ENCODE measurements at regions not wholly inside any gene's neighbourhood (a gene's known extent, or its start where the extent isn't known, plus 50 kb on each side); places are given as distances from the start of the nearest gene placed in this dataset.
"Not testable (repeated sequence)": the region's sequence is repeated elsewhere in the genome, so short reads cannot be mapped to it uniquely, and the experiment has no call there.

- Histone ChIP-seq H3K4me1 (ENCODE audit: insufficient read depth, low read length) (no peaks in the 10 kb centered on the region), H3K4me3 (ENCODE audit: low read length) (no peak overlapping the region), H3K27ac (ENCODE audit: low read depth, low read length) (no peak overlapping the region), H3K36me3 (ENCODE audit: insufficient read depth, low read length) (no peaks in the 10 kb centered on the region), H3K27me3 (ENCODE audit: insufficient read depth, low read length) (no peaks in the 10 kb centered on the region), H3K9me3 (ENCODE audit: insufficient read depth, low read depth, low read length) (peaks cover 23% of the 10 kb centered on the region), H3K9ac (ENCODE audit: low read depth, low read length) (no peak overlapping the region)
- WGBS, result 96% methylated on average over 6 of the region's 6 CpGs
Observed at GRCh38 chr2:125224188-125224587, 1199.1 kb downstream of the CNTNAP5 start.

- Histone ChIP-seq H3K36me3 (ENCODE audit: insufficient read depth, low read length) (no peaks in the 10 kb centered on the region), H3K4me3 (ENCODE audit: low read length) (no peak overlapping the region), H3K9me3 (ENCODE audit: insufficient read depth, low read depth, low read length) (peaks cover 23% of the 10 kb centered on the region), H3K9ac (ENCODE audit: low read depth, low read length) (no peak overlapping the region), H3K27me3 (ENCODE audit: insufficient read depth, low read length) (no peaks in the 10 kb centered on the region), H3K27ac (ENCODE audit: low read depth, low read length) (no peak overlapping the region), H3K4me1 (ENCODE audit: insufficient read depth, low read length) (no peaks in the 10 kb centered on the region)
- WGBS, result 92% methylated on average over 3 of the region's 3 CpGs
Observed at GRCh38 chr2:125224830-125225229, 1199.7 kb downstream of the CNTNAP5 start.

GRCh38 chr2:125227843-125228392, 1202.8 kb downstream of the CNTNAP5 start:
- Histone ChIP-seq H3K4me3 (ENCODE audit: low read length) (no peak overlapping the region), H3K9ac (ENCODE audit: low read depth, low read length) (no peak overlapping the region), H3K9me3 (ENCODE audit: insufficient read depth, low read depth, low read length) (peaks cover 3% of the 10 kb centered on the region; the same call in 1 of the 2 replicates), H3K36me3 (ENCODE audit: insufficient read depth, low read length) (no peaks in the 10 kb centered on the region), H3K27me3 (ENCODE audit: insufficient read depth, low read length) (no peaks in the 10 kb centered on the region), H3K27ac (ENCODE audit: low read depth, low read length) (no peak overlapping the region), H3K4me1 (ENCODE audit: insufficient read depth, low read length) (no peaks in the 10 kb centered on the region)
- 94% methylated on average over 1 of the region's 2 CpGs for WGBS

DNA sequence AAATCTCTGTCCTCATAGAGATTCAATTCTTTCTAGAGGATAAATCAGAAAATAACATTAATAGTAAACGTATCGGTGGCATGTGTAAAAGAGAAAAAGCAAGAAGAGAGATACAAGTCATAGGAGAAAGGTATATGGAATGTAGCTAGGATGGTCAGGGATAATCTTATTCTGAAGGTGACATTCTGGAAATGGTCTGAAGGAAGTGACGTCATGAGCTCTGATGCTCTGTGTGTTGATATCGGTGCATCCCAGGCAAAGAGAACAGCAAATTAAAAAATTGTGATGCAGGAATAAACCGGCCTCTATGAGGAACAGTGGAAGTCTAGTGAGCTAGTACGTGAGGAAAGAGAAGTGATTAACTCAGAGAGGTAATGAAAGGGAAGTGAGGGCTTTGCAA, 1215.8 kb downstream of the CNTNAP5 start:
- H3K27me3 ChIP-seq (ENCODE audit: insufficient read depth, low read length), result no peaks in the 10 kb centered on the region
- H3K9ac ChIP-seq (ENCODE audit: low read depth, low read length), result no peak overlapping the region
- no peak overlapping the region for H3K27ac ChIP-seq (ENCODE audit: low read depth, low read length)
- no peak overlapping the region for H3K4me3 ChIP-seq (ENCODE audit: low read length)
- no peaks in the 10 kb centered on the region for H3K4me1 ChIP-seq (ENCODE audit: insufficient read depth, low read length)
- H3K9me3 ChIP-seq (ENCODE audit: insufficient read depth, low read depth, low read length), result no peaks in the 10 kb centered on the region
- H3K36me3 ChIP-seq (ENCODE audit: insufficient read depth, low read length), result no peaks in the 10 kb centered on the region
- 94% methylated on average over 6 of the region's 6 CpGs for WGBS

DNA sequence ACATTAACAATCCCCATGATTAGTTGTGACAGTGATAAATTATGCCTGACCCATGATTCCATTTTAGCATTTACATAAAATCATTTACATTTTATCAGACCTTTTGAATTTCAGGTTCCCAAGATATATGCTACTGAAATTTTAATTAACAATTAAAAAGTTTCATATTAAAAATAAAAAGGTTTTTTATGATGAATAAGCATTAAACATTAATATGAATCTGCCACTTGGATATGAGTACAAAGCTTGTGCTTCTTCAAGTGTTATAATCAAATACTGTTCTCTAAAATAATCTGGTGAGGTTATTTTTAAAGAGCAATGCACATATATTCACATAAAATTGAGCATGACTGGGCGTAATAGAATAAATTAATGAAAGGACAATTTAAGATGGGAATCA, 1218.0 kb downstream of the CNTNAP5 start:
- no peaks in the 10 kb centered on the region for H3K9me3 ChIP-seq (ENCODE audit: insufficient read depth, low read depth, low read length)
- no peak overlapping the region for H3K27ac ChIP-seq (ENCODE audit: low read depth, low read length)
- H3K9ac ChIP-seq (ENCODE audit: low read depth, low read length), result no peak overlapping the region
- no peaks in the 10 kb centered on the region for H3K4me1 ChIP-seq (ENCODE audit: insufficient read depth, low read length)
- no peaks in the 10 kb centered on the region for H3K27me3 ChIP-seq (ENCODE audit: insufficient read depth, low read length)
- WGBS, result no CpG with 5 or more reads among the region's 1 CpG
- no peak overlapping the region for H3K4me3 ChIP-seq (ENCODE audit: low read length)
- H3K36me3 ChIP-seq (ENCODE audit: insufficient read depth, low read length), result no peaks in the 10 kb centered on the region

- WGBS, result 98% methylated on average over 6 of the region's 6 CpGs
- Histone ChIP-seq H3K9ac (ENCODE audit: low read depth, low read length) (no peak overlapping the region), H3K27me3 (ENCODE audit: insufficient read depth, low read length) (no peaks in the 10 kb centered on the region), H3K27ac (ENCODE audit: low read depth, low read length) (no peak overlapping the region), H3K36me3 (ENCODE audit: insufficient read depth, low read length) (no peaks in the 10 kb centered on the region), H3K4me3 (ENCODE audit: low read length) (no peak overlapping the region), H3K9me3 (ENCODE audit: insufficient read depth, low read depth, low read length) (no peaks in the 10 kb centered on the region), H3K4me1 (ENCODE audit: insufficient read depth, low read length) (no peaks in the 10 kb centered on the region)
Observed at GRCh38 chr2:125254010-125254409, 1228.9 kb downstream of the CNTNAP5 start.

GRCh38 chr2:125259451-125259850, 1234.4 kb downstream of the CNTNAP5 start:
- 85% methylated on average over 6 of the region's 6 CpGs for WGBS
- H3K9me3 ChIP-seq (ENCODE audit: insufficient read depth, low read depth, low read length), result no peaks in the 10 kb centered on the region
- no peak overlapping the region for H3K9ac ChIP-seq (ENCODE audit: low read depth, low read length)
- no peak overlapping the region for H3K4me3 ChIP-seq (ENCODE audit: low read length)
- no peaks in the 10 kb centered on the region for H3K27me3 ChIP-seq (ENCODE audit: insufficient read depth, low read length)
- H3K4me1 ChIP-seq (ENCODE audit: insufficient read depth, low read length), result no peaks in the 10 kb centered on the region
- no peak overlapping the region for H3K27ac ChIP-seq (ENCODE audit: low read depth, low read length)
- no peaks in the 10 kb centered on the region for H3K36me3 ChIP-seq (ENCODE audit: insufficient read depth, low read length)

DNA sequence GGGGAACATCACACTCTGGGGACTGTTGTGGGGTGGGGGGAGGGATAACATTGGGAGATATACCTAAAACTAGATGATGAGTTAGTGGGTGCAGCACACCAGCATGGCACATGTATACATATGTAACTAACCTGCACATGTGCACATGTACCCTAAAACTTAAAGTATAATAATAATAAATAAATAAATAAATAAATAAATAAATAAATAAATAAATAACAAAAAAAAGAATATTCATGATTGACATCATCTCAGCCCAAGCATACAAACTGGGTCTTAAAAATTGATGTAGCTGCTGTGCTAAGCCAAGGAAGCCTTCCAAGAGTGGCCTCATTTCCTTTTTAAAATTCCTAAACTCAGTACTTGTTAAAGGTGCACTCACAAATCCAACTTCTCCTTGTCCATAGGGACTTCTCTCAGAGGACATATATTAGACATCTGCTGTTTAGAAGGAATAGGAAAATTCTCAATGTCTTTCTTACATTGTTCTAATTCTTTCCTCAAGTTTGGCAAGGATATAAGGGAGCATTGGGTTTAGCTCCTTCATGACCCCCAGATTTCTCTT, 1235.4 kb downstream of the CNTNAP5 start:
- not testable (repeated sequence) for H3K4me3 ChIP-seq (ENCODE audit: low read length); H3K36me3 ChIP-seq (ENCODE audit: insufficient read depth, low read length); H3K9me3 ChIP-seq (ENCODE audit: insufficient read depth, low read depth, low read length); H3K9ac ChIP-seq (ENCODE audit: low read depth, low read length); H3K4me1 ChIP-seq (ENCODE audit: insufficient read depth, low read length); H3K27me3 ChIP-seq (ENCODE audit: insufficient read depth, low read length); H3K27ac ChIP-seq (ENCODE audit: low read depth, low read length)

DNA sequence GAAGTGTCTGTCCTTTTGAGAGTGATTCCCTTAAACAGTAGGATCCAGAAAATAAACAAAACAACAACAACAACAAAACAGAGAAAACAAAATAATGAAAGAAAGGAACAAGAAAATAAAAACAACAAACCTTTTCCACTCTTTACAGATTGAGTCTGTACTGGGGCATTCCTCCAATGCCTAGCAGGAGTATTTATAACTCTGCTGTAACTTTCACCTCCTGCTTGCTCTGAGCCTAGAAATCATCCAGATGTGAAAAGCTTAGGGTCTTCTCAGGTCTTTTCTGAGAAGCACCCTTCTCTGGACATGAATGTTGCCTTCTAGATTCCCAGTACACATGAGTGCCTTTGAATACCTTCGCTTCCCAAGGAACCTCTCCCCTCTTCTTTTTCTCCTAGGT, 1239.4 kb downstream of the CNTNAP5 start:
- WGBS, result 96% methylated on average over 1 of the region's 1 CpG
- no peak overlapping the region for H3K9ac ChIP-seq (ENCODE audit: low read depth, low read length)
- no peaks in the 10 kb centered on the region for H3K27me3 ChIP-seq (ENCODE audit: insufficient read depth, low read length)
- no peaks in the 10 kb centered on the region for H3K9me3 ChIP-seq (ENCODE audit: insufficient read depth, low read depth, low read length)
- no peak overlapping the region for H3K27ac ChIP-seq (ENCODE audit: low read depth, low read length)
- no peaks in the 10 kb centered on the region for H3K36me3 ChIP-seq (ENCODE audit: insufficient read depth, low read length)
- no peak overlapping the region for H3K4me3 ChIP-seq (ENCODE audit: low read length)
- H3K4me1 ChIP-seq (ENCODE audit: insufficient read depth, low read length), result no peaks in the 10 kb centered on the region

DNA sequence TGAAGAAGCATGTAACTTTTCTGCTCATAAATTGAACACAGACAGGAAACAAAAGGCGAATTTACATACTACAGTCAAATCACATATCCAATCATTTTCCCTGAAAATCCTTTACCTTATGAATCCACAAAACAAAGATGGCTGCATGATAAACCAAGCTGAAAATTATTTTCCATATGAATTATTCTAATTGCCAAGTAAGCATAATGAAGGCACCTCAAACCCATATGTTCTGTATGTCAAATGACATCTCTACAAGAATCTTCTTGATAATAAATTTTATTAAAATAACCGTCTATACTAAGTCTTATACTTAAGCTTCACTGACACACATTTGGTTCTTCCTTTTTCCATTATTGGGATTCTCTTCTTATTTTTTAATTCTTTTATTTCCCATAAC, 1242.6 kb downstream of the CNTNAP5 start:
- Histone ChIP-seq H3K36me3 (ENCODE audit: insufficient read depth, low read length) (no peaks in the 10 kb centered on the region), H3K9ac (ENCODE audit: low read depth, low read length) (no peak overlapping the region), H3K27me3 (ENCODE audit: insufficient read depth, low read length) (no peaks in the 10 kb centered on the region), H3K4me1 (ENCODE audit: insufficient read depth, low read length) (no peaks in the 10 kb centered on the region), H3K4me3 (ENCODE audit: low read length) (no peak overlapping the region), H3K27ac (ENCODE audit: low read depth, low read length) (no peak overlapping the region), H3K9me3 (ENCODE audit: insufficient read depth, low read depth, low read length) (no peaks in the 10 kb centered on the region)
- 93% methylated on average over 2 of the region's 2 CpGs for WGBS

GRCh38 chr2:125272651-125273050, 1247.6 kb downstream of the CNTNAP5 start:
- H3K27ac ChIP-seq (ENCODE audit: low read depth, low read length), result no peak overlapping the region
- H3K9ac ChIP-seq (ENCODE audit: low read depth, low read length), result no peak overlapping the region
- H3K9me3 ChIP-seq (ENCODE audit: insufficient read depth, low read depth, low read length), result no peaks in the 10 kb centered on the region
- no peaks in the 10 kb centered on the region for H3K36me3 ChIP-seq (ENCODE audit: insufficient read depth, low read length)
- no peaks in the 10 kb centered on the region for H3K27me3 ChIP-seq (ENCODE audit: insufficient read depth, low read length)
- H3K4me3 ChIP-seq (ENCODE audit: low read length), result no peak overlapping the region
- H3K4me1 ChIP-seq (ENCODE audit: insufficient read depth, low read length), result no peaks in the 10 kb centered on the region
- 100% methylated on average over 1 of the region's 1 CpG for WGBS

DNA sequence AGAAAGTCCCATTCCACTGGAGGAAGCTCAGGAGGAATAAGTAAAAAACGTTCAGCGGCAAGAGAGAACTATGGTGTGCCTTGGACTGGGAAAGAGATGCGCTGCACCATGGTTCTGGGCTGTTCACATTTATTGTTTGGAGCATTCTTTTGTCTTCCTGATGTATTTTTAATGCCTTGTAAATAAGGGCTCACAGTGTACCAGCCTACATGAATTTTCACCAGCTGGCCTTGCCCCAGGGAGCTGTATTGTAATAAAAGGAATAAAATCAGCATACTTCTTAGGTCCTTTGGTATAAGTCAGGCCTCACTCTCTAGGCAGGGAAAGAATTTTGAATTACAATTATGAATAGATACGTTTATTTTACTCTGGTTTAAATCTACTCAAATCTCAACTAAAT, 1249.6 kb downstream of the CNTNAP5 start:
- H3K36me3 ChIP-seq (ENCODE audit: insufficient read depth, low read length), result no peaks in the 10 kb centered on the region
- H3K4me1 ChIP-seq (ENCODE audit: insufficient read depth, low read length), result no peaks in the 10 kb centered on the region
- 91% methylated on average over 4 of the region's 4 CpGs for WGBS
- no peak overlapping the region for H3K27ac ChIP-seq (ENCODE audit: low read depth, low read length)
- H3K9ac ChIP-seq (ENCODE audit: low read depth, low read length), result no peak overlapping the region
- H3K27me3 ChIP-seq (ENCODE audit: insufficient read depth, low read length), result no peaks in the 10 kb centered on the region
- H3K4me3 ChIP-seq (ENCODE audit: low read length), result no peak overlapping the region
- no peaks in the 10 kb centered on the region for H3K9me3 ChIP-seq (ENCODE audit: insufficient read depth, low read depth, low read length)
